Breast epithelium (tissue), 3 donors: ENCODE measurements at regions not wholly inside any gene's neighbourhood (a gene's known extent, or its start where the extent isn't known, plus 50 kb on each side); places are given as distances from the start of the nearest gene placed in this dataset.

Experiments used
- CTCF ChIP-seq, 3 donors: fragments of 450-650 bp; IDR thresholded peaks; one replicate each; pipeline ENCODE4 v1.5.1; 2016 to 2017; ENCODE audit warnings: antibody characterized with exemption in 3 of 3, mild to moderate bottlenecking in 3 of 3, moderate library complexity in 3 of 3
- POLR2A ChIP-seq: fragments of 450-650 bp; IDR thresholded peaks from one replicate; pipeline ENCODE4 v1.6.1; 2016; ENCODE audit warnings: antibody characterized with exemption, mild to moderate bottlenecking, moderate library complexity
- POLR2AphosphoS5 ChIP-seq, 3 donors: sonication (generic); formaldehyde crosslinking; IDR thresholded peaks; one replicate each; pipeline ENCODE4 v1.6.1; 2017; ENCODE audit warnings: antibody characterized with exemption in 3 of 3

- no peak for TF ChIP-seq CTCF (IDR thresholded peaks at IDR 0.05)
- no peak for TF ChIP-seq POLR2A
- no peak for TF ChIP-seq POLR2AphosphoS5 (IDR thresholded peaks at IDR 0.05)
These were observed 115.3 kb upstream of the VLDLR start for GRCh38 chr9:2506321-2506720.
